SK-N-SH (cell line): ENCODE measurements at regions not wholly inside any gene's neighbourhood (a gene's known extent, or its start where the extent isn't known, plus 50 kb on each side); places are given as distances from the start of the nearest gene placed in this dataset.

ENCODE experiments used
- CTCF ChIP-seq: fragments of 200-600 bp; sonication (generic); IDR thresholded peaks from 2 replicates; pipeline ENCODE4 v1.6.1; 2017; ENCODE audit warnings: antibody characterized with exemption, mild to moderate bottlenecking, moderate library complexity
- EP300 ChIP-seq, 2 experiments: IDR thresholded peaks; 2 replicates each; pipeline versions ENCODE4 v1.4.0 to v1.6.1; 2012; ENCODE audit warnings: borderline replicate concordance in 1 of 2, low read depth in 1 of 2, low read length in 1 of 2
- GABPA ChIP-seq: IDR thresholded peaks from 2 replicates; pipeline ENCODE4 v1.4.0; 2012; ENCODE audit warnings: low read depth, mild to moderate bottlenecking
- NRF1 ChIP-seq: IDR thresholded peaks from 2 replicates; pipeline ENCODE4 v1.6.1; 2012; ENCODE audit warnings: low read depth, mild to moderate bottlenecking, low read length
- YY1 ChIP-seq: IDR thresholded peaks from 2 replicates; pipeline ENCODE4 v1.4.0; 2012; ENCODE audit warnings: low read depth, mild to moderate bottlenecking

DNA sequence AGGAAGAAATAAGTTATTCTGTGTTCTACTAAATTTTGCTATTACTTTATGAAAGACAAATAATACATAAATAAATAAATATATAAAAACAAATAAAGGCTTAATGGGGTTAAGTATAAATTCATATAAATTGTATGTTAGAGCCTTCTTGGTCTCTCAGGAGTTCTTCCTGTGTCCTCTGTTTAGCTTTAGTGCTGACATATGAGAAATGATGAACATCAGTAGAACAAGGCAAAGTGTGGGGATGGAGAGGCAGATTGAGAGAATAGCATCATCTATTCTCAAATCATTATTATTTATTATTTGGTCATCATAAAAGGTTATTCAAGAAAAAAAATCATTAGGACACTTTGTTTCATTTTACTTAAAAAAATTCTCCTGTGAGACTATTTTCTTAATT lies 468.1 kb upstream of the CHST9 start:
- TF ChIP-seq CTCF, result no peak
- no peak for TF ChIP-seq EP300 (IDR thresholded peaks at IDR 0.05; ENCODE audit: borderline replicate concordance in 1 of 2, low read depth in 1 of 2, low read length in 1 of 2)
- TF ChIP-seq YY1, result no peak
- TF ChIP-seq GABPA, result no peak
- TF ChIP-seq NRF1, result no peak
